ENCODE measurements at regions not wholly inside any gene's neighbourhood (a gene's known extent, or its start where the extent isn't known, plus 50 kb on each side); places are given as distances from the start of the nearest gene placed in this dataset.
A peak's percentile ranks its signal among the peaks of the same experiment; 100 is the strongest.
"Not testable (repeated sequence)": the region's sequence is repeated elsewhere in the genome, so short reads cannot be mapped to it uniquely, and the experiment has no call there.

DNA sequence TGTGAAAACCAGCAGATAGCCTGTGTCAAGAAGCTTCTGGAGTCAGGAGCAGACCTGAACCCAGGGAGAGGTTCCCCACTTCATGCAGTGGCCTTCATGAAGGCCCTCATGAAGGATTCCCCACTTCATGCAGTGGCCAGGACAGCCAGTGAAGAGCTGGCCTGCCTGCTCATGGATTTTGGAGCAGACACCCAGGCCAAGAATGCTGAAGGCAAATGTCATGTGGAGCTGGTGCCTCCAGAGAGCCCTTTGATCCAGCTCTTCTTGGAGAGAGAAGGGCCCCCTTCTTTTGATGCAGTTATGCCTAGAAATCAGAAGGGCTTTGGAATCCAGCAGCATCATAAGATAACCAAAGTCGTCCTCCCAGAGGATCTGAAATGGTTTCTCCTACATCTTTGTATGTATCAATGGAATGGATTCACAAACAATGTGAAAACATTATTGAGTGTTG, 103.9 kb upstream of the CHD2 start:
- Histone ChIP-seq H3K36me3 (no peaks in the 10 kb centered on the region), H3K27ac (no peak overlapping the region), H3K9me3 (no peaks in the 10 kb centered on the region), H3K27me3 (no peaks in the 10 kb centered on the region), H3K4me3 (no peak overlapping the region), H3K4me1 (peaks cover 0 to 8% of the 10 kb centered on the region in 2 donors)
- TF ChIP-seq, protein P1, sequence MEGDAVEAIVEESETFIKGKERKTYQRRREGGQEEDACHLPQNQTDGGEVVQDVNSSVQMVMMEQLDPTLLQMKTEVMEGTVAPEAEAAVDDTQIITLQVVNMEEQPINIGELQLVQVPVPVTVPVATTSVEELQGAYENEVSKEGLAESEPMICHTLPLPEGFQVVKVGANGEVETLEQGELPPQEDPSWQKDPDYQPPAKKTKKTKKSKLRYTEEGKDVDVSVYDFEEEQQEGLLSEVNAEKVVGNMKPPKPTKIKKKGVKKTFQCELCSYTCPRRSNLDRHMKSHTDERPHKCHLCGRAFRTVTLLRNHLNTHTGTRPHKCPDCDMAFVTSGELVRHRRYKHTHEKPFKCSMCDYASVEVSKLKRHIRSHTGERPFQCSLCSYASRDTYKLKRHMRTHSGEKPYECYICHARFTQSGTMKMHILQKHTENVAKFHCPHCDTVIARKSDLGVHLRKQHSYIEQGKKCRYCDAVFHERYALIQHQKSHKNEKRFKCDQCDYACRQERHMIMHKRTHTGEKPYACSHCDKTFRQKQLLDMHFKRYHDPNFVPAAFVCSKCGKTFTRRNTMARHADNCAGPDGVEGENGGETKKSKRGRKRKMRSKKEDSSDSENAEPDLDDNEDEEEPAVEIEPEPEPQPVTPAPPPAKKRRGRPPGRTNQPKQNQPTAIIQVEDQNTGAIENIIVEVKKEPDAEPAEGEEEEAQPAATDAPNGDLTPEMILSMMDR (IDR thresholded peaks at IDR 0.05): no peak
- no peak for DNase-seq (ENCODE audit: low spot score)

DNA sequence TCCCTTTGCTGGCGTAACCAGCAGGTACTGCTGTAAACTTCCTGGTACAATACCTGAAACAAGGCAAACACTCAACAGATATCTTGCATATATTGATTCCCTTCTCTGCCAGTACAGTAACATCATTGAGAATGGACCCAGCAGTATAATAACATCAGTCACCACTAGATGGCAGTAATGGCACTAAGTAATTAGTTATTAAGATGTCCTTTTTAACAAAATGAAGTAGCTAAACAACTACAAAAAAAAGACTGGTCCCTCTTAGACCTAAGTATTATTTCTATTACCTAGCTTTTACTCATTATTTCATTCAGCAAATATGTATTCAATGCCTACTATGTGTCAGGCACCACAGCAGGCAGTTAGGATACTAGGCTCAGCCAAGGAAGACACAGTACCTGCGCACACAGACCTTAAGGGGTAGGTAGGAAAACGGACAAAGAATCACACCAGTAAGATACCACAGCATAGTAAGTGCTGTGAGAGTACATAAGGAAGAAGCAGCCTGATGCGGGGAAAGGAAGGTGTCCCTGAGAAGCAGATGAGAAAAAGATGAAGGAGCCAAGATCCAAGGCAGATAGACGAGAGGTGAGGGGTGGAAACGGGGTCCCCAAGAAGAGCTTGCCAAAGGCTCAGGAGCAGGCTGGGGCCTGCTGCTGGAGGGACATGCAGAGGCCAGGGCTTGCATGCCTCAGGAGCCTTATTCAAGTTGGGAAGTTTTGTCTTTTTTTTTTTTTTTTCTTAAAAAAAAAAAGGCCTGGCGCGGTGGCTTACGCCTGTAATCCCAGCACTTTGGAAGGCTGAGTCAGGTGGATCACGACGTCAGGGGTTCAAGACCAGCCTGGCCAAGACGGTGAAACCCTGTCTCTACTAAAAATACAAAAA, 102.7 kb upstream of the CHD2 start:
- DNase-seq (ENCODE audit: low spot score): no peak
- H3K9me3 ChIP-seq: no peaks in the 10 kb centered on the region
- TF ChIP-seq, protein P1 (IDR thresholded peaks at IDR 0.05): peak; percentile 66 to 79
- no peak overlapping the region for H3K4me3 ChIP-seq
- no peaks in the 10 kb centered on the region for H3K27me3 ChIP-seq
- peaks cover 0 to 19% of the 10 kb centered on the region in 2 donors for H3K4me1 ChIP-seq
- no peaks in the 10 kb centered on the region for H3K36me3 ChIP-seq
- peak overlapping the region in 1 of 2 donors; percentile 31 for H3K27ac ChIP-seq

DNA sequence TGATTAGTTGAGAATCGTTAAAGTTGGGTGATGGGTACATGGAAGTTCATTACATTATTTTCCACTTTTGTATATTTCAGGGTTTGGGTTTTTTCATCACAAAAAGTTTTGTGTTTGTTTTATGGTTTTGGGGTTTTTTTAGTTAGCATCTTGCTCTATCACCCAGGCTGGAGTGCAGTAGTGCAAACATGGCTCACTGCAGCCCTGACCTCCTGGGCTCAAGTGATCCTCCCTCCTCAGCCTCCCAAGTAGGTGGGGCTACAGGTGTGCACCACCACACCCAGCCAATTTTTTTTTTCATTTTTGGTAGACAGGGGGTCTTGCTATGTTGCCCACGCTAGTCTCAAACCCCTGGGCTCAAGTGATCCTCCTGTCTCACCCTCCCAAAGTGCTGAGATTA, 100.1 kb upstream of the CHD2 start:
- Histone ChIP-seq H3K4me1 (peaks cover 0 to 32% of the 10 kb centered on the region in 2 donors), H3K36me3 (no peaks in the 10 kb centered on the region), H3K27me3 (no peaks in the 10 kb centered on the region), H3K9me3 (no peaks in the 10 kb centered on the region), H3K27ac (no peak overlapping the region), H3K4me3 (no peak overlapping the region)
- DNase-seq (ENCODE audit: low spot score): no peak
- TF ChIP-seq, protein P1 (IDR thresholded peaks at IDR 0.05): no peak

DNA sequence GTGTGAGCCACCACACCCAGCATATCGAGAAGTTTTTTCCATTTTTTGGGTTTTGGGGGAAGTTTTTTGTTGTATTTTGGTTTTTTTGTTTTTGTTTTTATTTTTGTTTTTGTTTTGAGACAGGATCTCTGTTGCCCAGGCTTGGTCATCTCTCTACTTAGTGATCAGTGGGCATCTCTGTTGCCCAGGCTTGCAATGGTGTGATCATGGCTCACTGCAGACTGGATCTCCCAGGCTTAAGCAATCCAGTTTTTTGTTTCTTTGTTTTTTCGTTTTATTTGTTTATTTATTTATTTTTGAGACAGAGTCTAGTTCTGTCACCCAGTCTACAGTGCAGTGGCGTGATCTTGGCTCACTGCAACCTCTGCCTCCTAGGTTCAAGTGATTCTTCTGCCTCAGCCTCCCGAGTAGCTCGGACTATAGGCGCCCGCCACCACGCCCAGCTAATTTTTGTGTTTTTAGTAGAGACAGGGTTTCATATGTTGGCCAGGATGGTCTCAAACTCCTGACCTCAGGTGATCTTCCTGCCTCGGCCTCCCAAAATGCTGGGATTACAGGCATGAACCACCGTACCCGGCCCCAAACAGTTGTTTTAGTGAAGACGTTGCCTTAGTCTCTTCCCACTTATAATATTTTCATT, 99.6 kb upstream of the CHD2 start:
- H3K27ac ChIP-seq: peak overlapping the region in 1 of 2 donors; percentile 80
- H3K4me3 ChIP-seq; H3K36me3 ChIP-seq; DNase-seq (ENCODE audit: low spot score); H3K27me3 ChIP-seq; H3K9me3 ChIP-seq: not testable (repeated sequence)
- peaks cover 0 to 32% of the 10 kb centered on the region in 2 donors for H3K4me1 ChIP-seq

DNA sequence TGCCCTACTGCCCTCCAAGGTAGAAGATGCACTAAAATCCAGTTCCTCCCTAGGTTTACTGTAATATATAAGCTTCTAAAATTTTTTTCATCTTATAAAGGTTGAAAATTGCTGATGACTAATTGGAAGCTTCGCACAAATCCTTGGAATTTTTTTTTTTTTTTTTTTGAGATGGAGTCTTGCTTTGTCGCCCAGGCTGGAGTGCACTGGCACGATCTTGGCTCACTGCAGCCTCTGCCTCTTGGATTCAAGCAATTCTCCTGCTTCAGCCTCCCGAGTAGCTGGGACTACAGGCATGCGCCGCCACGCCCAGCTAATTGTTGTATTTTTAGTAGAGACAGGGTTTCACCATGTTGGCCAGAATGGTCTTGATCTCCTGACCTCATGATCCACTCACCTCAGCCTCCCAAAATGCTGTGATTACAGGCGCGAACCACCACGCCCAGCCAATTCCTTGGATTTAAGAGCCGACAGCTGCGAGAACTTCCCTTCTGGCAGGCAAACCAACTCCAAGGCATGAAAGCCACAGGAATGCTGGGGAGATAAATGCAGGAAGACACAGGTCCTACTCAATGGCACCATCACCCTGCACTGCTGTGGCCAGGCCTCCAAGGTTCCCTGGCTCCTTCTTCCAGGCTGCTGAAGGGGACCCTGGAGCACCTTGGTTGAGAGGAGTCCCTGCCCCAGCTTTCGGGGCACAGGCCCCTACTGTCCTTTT, 98.9 kb upstream of the CHD2 start:
- not testable (repeated sequence) for H3K27me3 ChIP-seq; H3K4me3 ChIP-seq; H3K9me3 ChIP-seq; H3K36me3 ChIP-seq; DNase-seq (ENCODE audit: low spot score)
- Histone ChIP-seq H3K4me1 (peaks cover 0 to 32% of the 10 kb centered on the region in 2 donors), H3K27ac (peak overlapping the region; percentile 69 to 80)

DNA sequence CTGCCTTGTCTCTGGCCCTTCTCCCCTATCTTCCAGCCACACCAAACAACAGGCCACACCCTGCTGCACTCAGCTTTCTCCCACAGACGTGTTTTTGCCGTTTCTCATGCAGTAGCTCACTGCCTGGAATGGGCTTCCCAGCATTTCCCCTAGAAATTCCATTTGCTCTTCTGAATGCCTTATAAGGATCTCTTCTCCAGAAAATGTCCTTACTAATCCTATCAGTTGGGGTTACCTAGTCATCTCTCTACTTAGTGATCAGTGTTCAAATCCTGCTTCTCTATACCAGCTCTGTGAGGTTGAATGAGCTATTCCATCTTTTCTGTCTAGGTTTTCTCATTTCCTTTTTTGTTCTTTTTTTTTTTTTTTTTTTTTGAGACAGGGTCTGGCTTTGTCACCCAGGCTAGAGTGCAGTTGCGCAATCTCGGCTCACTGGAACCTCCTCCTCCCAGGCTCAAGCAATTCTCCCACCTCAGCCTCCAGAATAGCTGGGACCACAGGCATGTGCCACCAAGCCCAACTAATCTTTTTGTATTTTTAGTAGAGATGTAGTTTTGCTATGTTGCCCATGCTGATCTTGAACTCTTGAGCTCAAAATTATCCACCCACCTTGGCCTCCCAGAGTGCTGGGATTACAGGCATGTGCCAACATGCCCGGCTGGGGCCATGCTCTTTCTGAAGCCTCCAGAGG, 98.2 kb upstream of the CHD2 start:
- Histone ChIP-seq H3K4me1 (peaks cover 0 to 32% of the 10 kb centered on the region in 2 donors), H3K36me3 (no peaks in the 10 kb centered on the region), H3K27me3 (no peaks in the 10 kb centered on the region), H3K9me3 (no peaks in the 10 kb centered on the region), H3K27ac (peak overlapping the region; percentile 69 to 80), H3K4me3 (no peak overlapping the region)
- peak; percentile 85 for DNase-seq (ENCODE audit: low spot score)
- TF ChIP-seq, protein P1 (IDR thresholded peaks at IDR 0.05): no peak
